Type B pancreatic cell (in vitro differentiated cells): ENCODE measurements at regions not wholly inside any gene's neighbourhood (a gene's known extent, or its start where the extent isn't known, plus 50 kb on each side); places are given as distances from the start of the nearest gene placed in this dataset.

Experiments
- DNase-seq: peaks from one replicate; pipeline ENCODE4 v3.0.0; 2021; ENCODE audit warnings: mixed read lengths; ENCODE audit not compliant: unreplicated experiment; ENCODE audit errors: extremely low spot score
- H3K27ac Mint-ChIP-seq: 2 replicates; pipeline ENCODE4 v1.8.0; 2021; ENCODE audit warnings: mild to moderate bottlenecking, mixed read lengths
- H3K27me3 Mint-ChIP-seq: 2 replicates; pipeline ENCODE4 v1.8.0; 2021; ENCODE audit warnings: mixed read lengths
- H3K36me3 Mint-ChIP-seq: 2 replicates; pipeline ENCODE4 v1.8.0; 2021; ENCODE audit warnings: mixed read lengths
- H3K4me1 Mint-ChIP-seq: one replicate; pipeline ENCODE4 v1.8.0; 2021; ENCODE audit warnings: mixed read lengths; ENCODE audit not compliant: unreplicated experiment
- H3K4me3 Mint-ChIP-seq: 2 replicates; pipeline ENCODE4 v1.8.0; 2021; ENCODE audit warnings: mild to moderate bottlenecking, mixed read lengths
- H3K9me3 Mint-ChIP-seq: 2 replicates; pipeline ENCODE4 v1.8.0; 2021; ENCODE audit warnings: mixed read lengths
- TF ChIP-seq, protein P1 (sequence below): fragments of 200-600 bp; sonication (generic); conservative IDR thresholded peaks from 2 replicates; pipeline ENCODE4 v1.5.0; 2021; ENCODE audit warnings: antibody characterized with exemption, mild to moderate bottlenecking

DNA sequence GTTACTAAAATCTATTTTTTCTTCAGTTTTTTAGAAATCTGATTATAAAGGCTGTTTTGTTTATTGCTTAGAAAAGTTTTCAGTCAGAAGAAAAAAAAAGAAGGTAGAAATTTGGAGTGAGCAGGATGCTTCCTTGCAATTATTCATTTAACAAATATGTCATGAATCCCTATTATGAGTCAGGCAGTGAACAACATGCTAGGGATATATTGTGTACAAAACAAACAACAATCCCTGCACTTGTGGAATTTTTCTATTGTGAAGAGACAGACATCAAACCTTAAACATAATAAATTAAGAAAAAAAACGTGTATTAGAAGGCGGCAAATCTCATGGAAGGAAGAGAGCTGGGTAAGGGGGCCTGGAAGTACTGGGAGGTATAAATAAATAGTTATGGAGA, 664.1 kb upstream of the CAMK1G start:
- no peak overlapping the region for H3K4me3 Mint-ChIP-seq
- DNase-seq, result no peak
- peaks cover 11% of the 10 kb centered on the region for H3K27me3 Mint-ChIP-seq
- H3K36me3 Mint-ChIP-seq, result no peaks in the 10 kb centered on the region
- H3K4me1 Mint-ChIP-seq, result peaks cover 6% of the 10 kb centered on the region
- peaks cover 6% of the 10 kb centered on the region for H3K9me3 Mint-ChIP-seq
- TF ChIP-seq, protein P1, sequence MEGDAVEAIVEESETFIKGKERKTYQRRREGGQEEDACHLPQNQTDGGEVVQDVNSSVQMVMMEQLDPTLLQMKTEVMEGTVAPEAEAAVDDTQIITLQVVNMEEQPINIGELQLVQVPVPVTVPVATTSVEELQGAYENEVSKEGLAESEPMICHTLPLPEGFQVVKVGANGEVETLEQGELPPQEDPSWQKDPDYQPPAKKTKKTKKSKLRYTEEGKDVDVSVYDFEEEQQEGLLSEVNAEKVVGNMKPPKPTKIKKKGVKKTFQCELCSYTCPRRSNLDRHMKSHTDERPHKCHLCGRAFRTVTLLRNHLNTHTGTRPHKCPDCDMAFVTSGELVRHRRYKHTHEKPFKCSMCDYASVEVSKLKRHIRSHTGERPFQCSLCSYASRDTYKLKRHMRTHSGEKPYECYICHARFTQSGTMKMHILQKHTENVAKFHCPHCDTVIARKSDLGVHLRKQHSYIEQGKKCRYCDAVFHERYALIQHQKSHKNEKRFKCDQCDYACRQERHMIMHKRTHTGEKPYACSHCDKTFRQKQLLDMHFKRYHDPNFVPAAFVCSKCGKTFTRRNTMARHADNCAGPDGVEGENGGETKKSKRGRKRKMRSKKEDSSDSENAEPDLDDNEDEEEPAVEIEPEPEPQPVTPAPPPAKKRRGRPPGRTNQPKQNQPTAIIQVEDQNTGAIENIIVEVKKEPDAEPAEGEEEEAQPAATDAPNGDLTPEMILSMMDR, result no peak
- H3K27ac Mint-ChIP-seq, result no peak overlapping the region

DNA sequence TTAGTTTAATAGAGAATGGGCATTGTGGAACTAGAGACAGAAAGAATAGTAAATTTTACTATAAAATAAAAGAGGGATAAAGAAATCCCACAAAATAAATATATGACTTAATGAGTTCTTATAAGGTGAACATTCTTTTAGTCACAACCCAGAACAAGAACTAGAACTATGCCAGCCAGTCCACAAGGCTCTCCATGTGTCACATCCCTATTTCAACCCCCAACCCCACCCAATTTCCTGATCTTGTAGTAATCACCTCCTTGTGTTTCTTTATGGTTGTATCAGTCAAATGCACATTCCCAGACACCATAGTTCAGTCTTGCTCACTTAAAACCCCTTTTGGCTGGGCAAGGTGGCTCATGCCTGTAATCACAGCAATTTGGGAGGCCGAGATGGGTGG, 662.3 kb upstream of the CAMK1G start:
- no peak overlapping the region for H3K4me3 Mint-ChIP-seq
- peaks cover 11% of the 10 kb centered on the region for H3K27me3 Mint-ChIP-seq
- H3K9me3 Mint-ChIP-seq, result peaks cover 6% of the 10 kb centered on the region
- peaks cover 6% of the 10 kb centered on the region for H3K4me1 Mint-ChIP-seq
- H3K27ac Mint-ChIP-seq, result no peak overlapping the region
- DNase-seq, result no peak
- TF ChIP-seq, protein P1, result no peak
- no peaks in the 10 kb centered on the region for H3K36me3 Mint-ChIP-seq

DNA sequence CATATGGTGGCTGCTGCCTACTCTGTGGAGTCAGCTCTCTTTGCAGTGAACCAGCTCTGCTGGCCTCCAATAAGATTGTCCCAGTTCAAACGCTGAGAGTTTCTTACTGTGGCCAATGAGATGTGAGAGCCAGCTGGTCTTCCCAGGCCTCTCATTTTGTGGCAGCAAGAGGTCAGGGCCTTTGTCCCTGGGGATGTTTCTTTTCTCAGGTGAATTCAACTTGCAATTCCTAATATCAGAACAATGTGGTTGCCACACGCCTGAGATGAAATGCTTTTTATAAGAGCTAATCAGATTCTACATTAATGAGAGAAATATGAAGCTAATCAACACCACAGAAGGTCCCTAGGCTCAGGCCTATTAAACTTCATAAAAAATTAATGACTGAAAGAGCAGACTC, 660.1 kb upstream of the CAMK1G start:
- Mint-ChIP-seq H3K27ac (no peak overlapping the region), H3K4me1 (no peaks in the 10 kb centered on the region), H3K27me3 (peaks cover 8% of the 10 kb centered on the region), H3K9me3 (peaks cover 11% of the 10 kb centered on the region), H3K4me3 (no peak overlapping the region), H3K36me3 (no peaks in the 10 kb centered on the region)
- TF ChIP-seq, protein P1, result no peak
- no peak for DNase-seq

DNA sequence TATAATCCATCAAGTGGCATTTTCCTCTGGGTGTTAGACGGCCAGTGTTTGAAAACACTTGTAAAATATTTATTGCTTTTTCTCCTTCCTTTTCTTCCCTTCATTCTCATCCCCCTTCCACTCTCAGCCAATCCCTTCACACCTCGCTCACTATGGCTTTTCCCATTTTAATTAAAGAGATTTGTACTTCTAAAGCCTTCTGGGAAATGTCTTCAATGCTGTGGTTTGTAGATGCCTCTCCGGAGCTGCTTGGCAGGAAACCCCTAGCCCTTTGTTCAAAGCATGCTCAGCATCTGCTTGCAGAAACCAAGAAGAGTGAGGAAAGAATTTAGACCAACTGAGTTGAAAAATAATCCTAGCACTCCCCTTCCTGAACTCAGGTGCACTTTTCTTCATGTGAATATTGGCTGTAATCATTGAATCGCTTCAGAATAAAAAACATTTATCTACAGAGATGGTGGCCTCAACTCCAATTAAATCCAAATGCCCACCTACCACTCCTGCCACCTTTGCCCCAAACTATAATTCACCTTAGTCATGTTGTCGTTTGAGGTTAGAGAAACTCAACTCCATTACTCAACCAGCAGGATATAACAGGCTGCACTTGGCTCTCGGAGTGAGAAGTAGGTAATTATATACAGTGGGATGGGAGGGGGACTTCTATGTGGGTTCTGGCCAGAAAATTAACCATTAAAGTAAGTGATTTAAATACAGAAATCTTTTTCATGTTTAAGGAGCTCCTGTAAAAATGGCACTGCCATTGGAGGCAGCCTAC, 659.4 kb upstream of the CAMK1G start:
- no peaks in the 10 kb centered on the region for H3K36me3 Mint-ChIP-seq
- DNase-seq, result no peak
- no peaks in the 10 kb centered on the region for H3K4me1 Mint-ChIP-seq
- peaks cover 11% of the 10 kb centered on the region for H3K9me3 Mint-ChIP-seq
- TF ChIP-seq, protein P1, result no peak
- H3K4me3 Mint-ChIP-seq, result no peak overlapping the region
- H3K27me3 Mint-ChIP-seq, result peaks cover 8% of the 10 kb centered on the region
- no peak overlapping the region for H3K27ac Mint-ChIP-seq

DNA sequence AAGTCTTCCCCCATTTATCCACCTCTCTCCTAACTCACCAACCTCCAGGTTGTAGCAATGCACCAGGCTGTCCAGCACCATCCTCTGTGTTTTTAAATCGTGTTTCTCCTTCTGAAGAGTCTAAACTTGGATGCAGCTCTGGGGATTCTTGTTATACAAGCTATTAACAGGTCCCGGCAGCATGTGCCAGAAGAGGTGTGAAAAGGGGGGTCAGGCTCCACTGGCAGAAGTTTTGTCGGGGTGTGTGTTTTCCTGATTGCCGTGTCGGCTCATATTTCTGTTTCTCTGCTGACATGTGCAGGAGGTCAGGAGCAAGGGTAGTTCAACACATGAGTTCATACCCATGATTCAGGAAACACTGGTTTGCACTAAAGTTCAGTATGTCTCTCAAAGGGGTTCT, 658.6 kb upstream of the CAMK1G start:
- DNase-seq, result no peak
- TF ChIP-seq, protein P1, result no peak
- Mint-ChIP-seq H3K36me3 (no peaks in the 10 kb centered on the region), H3K27ac (no peak overlapping the region), H3K4me3 (no peak overlapping the region), H3K27me3 (peaks cover 8% of the 10 kb centered on the region), H3K9me3 (peaks cover 7% of the 10 kb centered on the region), H3K4me1 (no peaks in the 10 kb centered on the region)
